GM12892 (cell line): ENCODE measurements at regions not wholly inside any gene's neighbourhood (a gene's known extent, or its start where the extent isn't known, plus 50 kb on each side); places are given as distances from the start of the nearest gene placed in this dataset.

Experiments used
- POLR2A ChIP-seq: IDR thresholded peaks from 2 replicates; pipeline ENCODE4 v1.6.1; 2011; ENCODE audit warnings: low read depth, low read length, control low read depth
- POLR2AphosphoS5 ChIP-seq: IDR thresholded peaks from 2 replicates; pipeline ENCODE4 v1.6.1; 2011; ENCODE audit warnings: low read depth, low read length, control low read depth

DNA sequence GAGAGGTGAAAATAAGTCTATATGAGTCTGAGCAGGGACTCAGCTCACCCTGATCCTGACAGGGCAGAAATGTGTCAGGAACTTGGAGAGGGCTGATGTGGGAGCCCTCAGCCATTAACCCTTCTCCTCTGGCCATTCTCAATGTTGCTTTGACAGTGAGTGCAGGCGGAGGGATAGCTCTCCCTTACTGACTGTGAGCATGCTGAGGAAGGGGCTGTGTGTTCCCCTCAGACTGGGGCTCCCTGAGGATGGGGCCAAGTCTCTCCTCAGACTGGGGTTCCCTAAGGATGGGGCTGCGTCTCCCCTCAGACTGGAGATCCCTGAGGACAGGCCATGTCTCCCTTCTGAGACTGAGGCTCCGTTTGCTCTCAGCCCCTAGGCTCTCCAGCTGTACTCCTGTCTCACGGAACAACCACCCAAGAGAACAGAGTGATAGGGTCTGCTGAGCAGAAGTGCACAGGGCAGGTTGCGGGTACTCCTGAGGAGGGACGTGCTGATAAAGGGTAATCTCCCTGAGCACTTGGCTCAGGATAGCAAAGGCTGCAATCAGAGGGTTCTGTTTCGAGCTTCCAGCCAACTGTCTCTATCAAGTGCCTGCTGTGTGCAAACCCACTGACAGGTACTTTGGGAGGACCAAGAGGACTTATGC is 141.0 kb downstream of the MRPL14 start:
- TF ChIP-seq POLR2A (no peak), POLR2AphosphoS5 (no peak)
